ENCODE measurements at regions not wholly inside any gene's neighbourhood (a gene's known extent, or its start where the extent isn't known, plus 50 kb on each side); places are given as distances from the start of the nearest gene placed in this dataset.

DNA sequence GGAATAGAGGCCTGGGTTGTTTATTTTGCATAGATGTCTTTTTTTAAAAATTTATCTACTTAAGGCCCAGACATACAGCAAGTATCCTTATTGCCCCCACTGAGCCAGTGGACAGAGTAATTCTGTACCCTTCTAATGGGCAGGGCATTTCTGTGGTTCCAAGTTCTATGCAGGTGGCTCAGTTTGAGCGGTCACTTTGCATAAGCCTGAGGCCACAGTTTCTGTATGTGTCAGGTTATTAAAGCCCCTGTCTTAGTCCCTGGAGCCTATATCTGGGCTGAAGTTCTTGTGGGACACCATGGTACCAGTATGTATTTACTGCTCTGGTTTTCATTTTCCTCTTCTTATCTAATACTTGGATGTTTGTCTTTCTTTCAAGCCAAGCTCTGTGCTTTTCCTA, 168.8 kb downstream of the MID1IP1 start:
- no peak for FAIRE-seq
- DNase-seq (ENCODE audit: insufficient read length, low spot score) = no peak
- no peak for TF ChIP-seq CTCF (IDR thresholded peaks at IDR 0.05; ENCODE audit: insufficient read depth, missing control alignments)

DNA sequence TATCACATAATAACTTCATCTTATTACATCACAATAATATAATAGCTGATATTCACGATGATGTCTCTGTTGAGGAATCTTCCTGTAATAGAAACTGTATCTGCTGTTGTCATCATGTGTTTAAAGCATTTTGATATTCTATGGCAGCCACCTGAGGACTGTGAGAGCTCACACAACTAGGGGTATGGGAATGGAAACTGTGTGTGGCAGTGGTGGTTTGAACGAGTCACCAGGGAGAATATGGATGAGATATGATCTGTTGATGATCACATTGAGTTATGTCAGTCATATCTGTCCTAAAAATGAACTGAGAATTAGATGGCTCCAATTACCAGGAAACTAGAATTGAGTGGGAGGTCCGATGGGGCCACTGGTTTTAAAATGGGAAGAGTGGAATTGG, 169.6 kb downstream of the MID1IP1 start:
- FAIRE-seq (no peak), DNase-seq (ENCODE audit: insufficient read length, low spot score) (no peak)
- no peak for TF ChIP-seq CTCF (IDR thresholded peaks at IDR 0.05; ENCODE audit: insufficient read depth, missing control alignments)

DNA sequence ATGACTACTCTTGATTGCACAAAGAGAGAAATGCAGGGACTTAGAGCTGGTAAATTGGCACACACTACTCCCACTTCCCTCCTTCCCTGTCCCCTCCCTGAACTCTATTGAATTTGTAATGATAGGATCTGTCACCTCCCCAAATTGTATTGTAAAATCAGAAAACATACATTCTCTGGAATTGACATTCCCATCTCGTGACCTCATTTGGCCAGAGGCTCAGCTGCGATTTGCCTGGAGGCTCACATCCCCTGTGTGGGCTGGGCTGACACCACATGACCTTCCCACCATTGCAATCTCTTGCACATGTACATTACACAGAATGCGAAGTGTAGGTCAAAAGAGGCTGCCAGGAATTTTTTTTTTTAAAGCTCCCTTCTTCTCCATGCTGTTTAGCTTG, 172.1 kb downstream of the MID1IP1 start:
- FAIRE-seq (no peak), DNase-seq (ENCODE audit: insufficient read length, low spot score) (no peak)
- no peak for TF ChIP-seq CTCF (IDR thresholded peaks at IDR 0.05; ENCODE audit: insufficient read depth, missing control alignments)

GRCh38 chrX:38974542-38974941, 173.3 kb downstream of the MID1IP1 start:
- FAIRE-seq = no peak
- DNase-seq (ENCODE audit: insufficient read length, low spot score) = no peak
- no peak for TF ChIP-seq CTCF (IDR thresholded peaks at IDR 0.05; ENCODE audit: insufficient read depth, missing control alignments)

- TF ChIP-seq CTCF (IDR thresholded peaks at IDR 0.05; ENCODE audit: insufficient read depth, missing control alignments) = no peak
- no peak for DNase-seq (ENCODE audit: insufficient read length, low spot score)
- no peak for FAIRE-seq
These were observed 174.2 kb downstream of the MID1IP1 start for GRCh38 chrX:38975368-38975942.

- FAIRE-seq (no peak), DNase-seq (ENCODE audit: insufficient read length, low spot score) (no peak)
- no peak for TF ChIP-seq CTCF (IDR thresholded peaks at IDR 0.05; ENCODE audit: insufficient read depth, missing control alignments)
These were observed 181.1 kb downstream of the MID1IP1 start for GRCh38 chrX:38982370-38982769.

DNA sequence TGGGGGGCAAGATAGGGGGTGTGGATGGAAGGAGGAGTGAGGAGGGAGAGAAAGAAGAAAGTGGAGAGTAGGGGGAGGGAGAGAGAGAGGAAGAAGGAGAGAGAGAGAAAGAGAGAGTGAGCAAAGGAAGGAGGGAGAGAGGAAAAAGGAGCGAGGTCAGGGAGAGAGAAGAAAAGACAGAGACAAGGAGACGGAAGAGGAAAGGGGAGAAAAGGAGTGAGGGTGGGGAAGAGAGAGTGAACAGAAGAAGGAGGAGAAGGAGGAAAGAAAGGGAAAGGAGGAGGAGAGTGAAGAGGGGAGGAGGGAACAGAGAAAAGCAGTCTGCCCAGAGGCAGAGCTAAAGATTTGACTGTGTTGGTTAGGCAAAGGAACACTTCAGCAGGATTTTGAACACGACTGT, 181.6 kb downstream of the MID1IP1 start:
- no peak for DNase-seq (ENCODE audit: insufficient read length, low spot score)
- no peak for TF ChIP-seq CTCF (IDR thresholded peaks at IDR 0.05; ENCODE audit: insufficient read depth, missing control alignments)
- FAIRE-seq = no peak
